Keratinocyte (primary cell): ENCODE measurements at regions not wholly inside any gene's neighbourhood (a gene's known extent, or its start where the extent isn't known, plus 50 kb on each side); places are given as distances from the start of the nearest gene placed in this dataset.

ENCODE experiments used
- DNase-seq: peaks from one replicate; pipeline ENCODE4 v3.0.0-alpha.2; 2011; ENCODE audit warnings: low read depth, missing footprints, low spot score
- FAIRE-seq: peaks from 2 replicates; lab custom pipeline; 2011; peaks lifted over from hg19 to GRCh38; lab: Jason Lieb, UNC
- H2AFZ ChIP-seq: 2 replicates; pipeline ENCODE4 v1.6.0; 2012; ENCODE audit warnings: low read length, control low read depth, inconsistent platforms; ENCODE audit not compliant: control insufficient read depth
- H3K27ac ChIP-seq: 2 replicates; pipeline ENCODE4 v1.5.1; 2011; ENCODE audit warnings: low read length; ENCODE audit not compliant: control insufficient read depth, insufficient read depth
- H3K27me3 ChIP-seq: 3 replicates; pipeline ENCODE4 v1.6.0; 2011; ENCODE audit warnings: low read length; ENCODE audit not compliant: control insufficient read depth, insufficient read depth; ENCODE audit errors: extremely low read depth
- H3K36me3 ChIP-seq, 2 experiments: 2 replicates in 1 of 2; 3 replicates in 1 of 2; pipeline ENCODE4 v1.5.1; 2011; ENCODE audit warnings: low read length in 2 of 2, mild to moderate bottlenecking in 1 of 2; ENCODE audit not compliant: control insufficient read depth in 2 of 2, insufficient read depth in 2 of 2; ENCODE audit errors: extremely low read depth in 1 of 2
- H3K4me1 ChIP-seq: 3 replicates; pipeline ENCODE4 v1.5.1; 2011; ENCODE audit warnings: low read length; ENCODE audit not compliant: control insufficient read depth, insufficient read depth; ENCODE audit errors: extremely low read depth
- H3K4me2 ChIP-seq: 3 replicates; pipeline ENCODE4 v1.6.0; 2011; ENCODE audit warnings: low read depth, low read length; ENCODE audit not compliant: control insufficient read depth, insufficient read depth; ENCODE audit errors: extremely low read depth
- H3K4me3 ChIP-seq, 3 experiments: fragments of 200-600 bp in 1 of 3; sonication (generic) in 1 of 3; 2 replicates in 2 of 3; 3 replicates in 1 of 3; pipeline ENCODE4 v1.5.1; 2011 to 2016; ENCODE audit warnings: low read length in 3 of 3, mild to moderate bottlenecking in 3 of 3, control low read depth in 2 of 3, inconsistent platforms in 1 of 3, low read depth in 1 of 3, mixed read lengths in 1 of 3, mixed run types in 1 of 3, moderate library complexity in 1 of 3; ENCODE audit not compliant: control insufficient read depth in 2 of 3, insufficient read depth in 2 of 3; ENCODE audit errors: extremely low read depth in 1 of 3
- H3K79me2 ChIP-seq: 2 replicates; pipeline ENCODE4 v1.6.0; 2012; ENCODE audit warnings: low read length; ENCODE audit not compliant: control insufficient read depth, insufficient read depth
- H3K9ac ChIP-seq: 3 replicates; pipeline ENCODE4 v1.6.0; 2011; ENCODE audit warnings: low read length; ENCODE audit not compliant: control insufficient read depth, insufficient read depth; ENCODE audit errors: extremely low read depth
- H3K9me1 ChIP-seq: 3 replicates; pipeline ENCODE4 v1.6.0; 2011; ENCODE audit warnings: low read length; ENCODE audit not compliant: control insufficient read depth, insufficient read depth; ENCODE audit errors: extremely low read depth
- H3K9me3 ChIP-seq: 2 replicates; pipeline ENCODE4 v1.5.1; 2012; ENCODE audit warnings: low read depth, low read length; ENCODE audit not compliant: control insufficient read depth
- H4K20me1 ChIP-seq: 3 replicates; pipeline ENCODE4 v1.6.0; 2011; ENCODE audit warnings: low read length; ENCODE audit not compliant: control insufficient read depth, insufficient read depth; ENCODE audit errors: extremely low read depth
- CTCF ChIP-seq, 3 experiments: IDR thresholded peaks in 1 of 3; conservative IDR thresholded peaks in 1 of 3; optimal IDR thresholded peaks in 1 of 3; 2 replicates in 2 of 3; 3 replicates in 1 of 3; pipeline versions ENCODE3 to v1.5.1; 2011; ENCODE audit warnings: low read length in 3 of 3, mild to moderate bottlenecking in 3 of 3, moderate library complexity in 2 of 3, control low read depth in 1 of 3, inconsistent platforms in 1 of 3; ENCODE audit not compliant: insufficient read depth in 2 of 3; ENCODE audit errors: extremely low read depth in 1 of 3
- EZH2 ChIP-seq: IDR thresholded peaks from one replicate; pipeline ENCODE4 v1.6.1; 2012; ENCODE audit warnings: inconsistent platforms, mild to moderate bottlenecking, low read length, moderate library complexity
- dilution Hi-C: fragments of 300-500 bp; cut with MboI; formaldehyde crosslinking; loops from one replicate; pipeline ENCODE4 v1.7.0; 2020; ENCODE audit warnings: low sequenced_read_pairs; ENCODE audit not compliant: extremely low pct_ligation_motif_present

GRCh38 chr17:56710986-56711385 lies 117.5 kb downstream of the NOG start:
- Histone ChIP-seq H3K36me3 (no peaks in the 10 kb centered on the region), H4K20me1 (no peaks in the 10 kb centered on the region), H3K9ac (no peak overlapping the region), H3K27me3 (no peaks in the 10 kb centered on the region), H3K4me2 (no peak overlapping the region), H2AFZ (no peak overlapping the region), H3K4me1 (peaks cover 1% of the 10 kb centered on the region), H3K9me1 (no peaks in the 10 kb centered on the region), H3K4me3 (no peak overlapping the region), H3K79me2 (no peaks in the 10 kb centered on the region), H3K27ac (no peak overlapping the region), H3K9me3 (no peaks in the 10 kb centered on the region)
- TF ChIP-seq CTCF (optimal IDR thresholded peaks at IDR 0.05 in 1 of 3, IDR thresholded peaks at IDR 0.05 in 1 of 3, conservative IDR thresholded peaks at IDR 0.05 in 1 of 3; ENCODE audit: extremely low read depth in 1 of 3, insufficient read depth in 2 of 3, low read length in 3 of 3) (no peak), EZH2 (no peak)
- dilution Hi-C loops = no loop called here
- DNase-seq = no peak
- no peak for FAIRE-seq

GRCh38 chr17:56715613-56716357 lies 117.9 kb downstream of the C17orf67 start:
- no peaks in the 10 kb centered on the region for H3K9me1 ChIP-seq
- H3K4me1 ChIP-seq = peaks cover 18% of the 10 kb centered on the region
- TF ChIP-seq CTCF (optimal IDR thresholded peaks at IDR 0.05 in 1 of 3, IDR thresholded peaks at IDR 0.05 in 1 of 3, conservative IDR thresholded peaks at IDR 0.05 in 1 of 3; ENCODE audit: extremely low read depth in 1 of 3, insufficient read depth in 2 of 3, low read length in 3 of 3) = peak; percentile 72 to 81 (median 74)
- no peak for TF ChIP-seq EZH2
- no peak overlapping the region for H3K27ac ChIP-seq
- FAIRE-seq = peak; percentile 93
- peak; percentile 49 for DNase-seq
- H2AFZ ChIP-seq = no peak overlapping the region
- H3K4me2 ChIP-seq = peak overlapping the region; percentile 20
- dilution Hi-C loops = no loop called here
- H3K79me2 ChIP-seq = no peaks in the 10 kb centered on the region
- no peaks in the 10 kb centered on the region for H3K9me3 ChIP-seq
- no peaks in the 10 kb centered on the region for H4K20me1 ChIP-seq
- H3K4me3 ChIP-seq = no peak overlapping the region
- no peak overlapping the region for H3K9ac ChIP-seq
- no peaks in the 10 kb centered on the region for H3K36me3 ChIP-seq
- no peaks in the 10 kb centered on the region for H3K27me3 ChIP-seq
